ENCODE measurements at regions not wholly inside any gene's neighbourhood (a gene's known extent, or its start where the extent isn't known, plus 50 kb on each side); places are given as distances from the start of the nearest gene placed in this dataset.

GRCh38 chr2:239506961-239507360, 106.1 kb upstream of the HDAC4 start:
- ChIA-PET POLR2A (no interaction called here), CTCF (interaction anchor here (0.8 to 2.4 kb wide), 2 partner anchors 11 to 45 kb away, joined by 3 to 12 read pairs; no protein-coding TSS in a partner anchor)
- no peak for DNase-seq (ENCODE audit: extremely low spot score)
- TF ChIP-seq CTCF (IDR thresholded peaks at IDR 0.05; ENCODE audit: control extremely low read depth, extremely low read depth, low read depth, missing control alignments): no peak

DNA sequence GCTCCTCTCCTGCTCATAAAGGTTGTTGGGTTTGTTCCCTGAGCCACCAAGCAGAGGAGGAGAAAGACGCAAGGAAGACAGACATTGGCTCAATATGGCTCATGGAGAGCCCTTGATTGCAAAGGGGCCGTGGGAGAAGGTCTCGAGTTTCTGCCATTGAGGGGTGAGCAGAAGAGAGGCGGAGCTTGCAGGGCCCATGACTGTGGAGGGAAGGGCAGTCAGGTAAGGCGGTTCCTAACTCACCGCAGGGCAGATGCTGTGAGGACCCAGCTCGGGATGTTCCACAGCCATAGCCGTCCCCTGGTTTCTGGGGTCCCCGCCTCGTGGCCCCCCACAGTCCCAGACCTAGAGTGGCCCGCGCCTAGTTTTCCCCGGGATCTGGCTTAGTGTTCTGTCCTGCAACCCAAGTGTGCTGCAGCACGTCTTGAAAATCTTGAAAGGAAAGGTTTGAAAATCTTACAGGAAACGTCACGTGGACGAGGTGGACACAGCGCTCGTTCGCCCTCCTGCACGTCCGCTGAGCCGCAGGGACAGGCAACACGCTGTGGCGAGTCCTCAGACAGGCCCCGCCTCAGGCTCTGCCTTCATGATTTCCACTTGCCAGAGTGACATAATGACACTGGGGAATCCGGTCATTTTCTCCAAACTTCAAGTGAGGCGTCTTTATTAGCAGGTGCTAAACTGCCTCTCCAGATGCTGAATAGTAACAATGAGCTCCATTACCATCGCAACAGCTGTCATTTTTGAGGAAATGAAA, 105.5 kb upstream of the HDAC4 start:
- DNase-seq (ENCODE audit: extremely low spot score): no peak
- POLR2A ChIA-PET: no interaction called here
- CTCF ChIA-PET: interaction anchor here (2.4 kb wide), 1 partner anchor 12 kb away, joined by 12 read pairs; no protein-coding TSS in a partner anchor
- TF ChIP-seq CTCF (IDR thresholded peaks at IDR 0.05; ENCODE audit: control extremely low read depth, extremely low read depth, low read depth, missing control alignments): no peak

- ChIA-PET POLR2A (no interaction called here), CTCF (no interaction called here)
- DNase-seq (ENCODE audit: extremely low spot score): no peak
- no peak for TF ChIP-seq CTCF (IDR thresholded peaks at IDR 0.05; ENCODE audit: control extremely low read depth, extremely low read depth, low read depth, missing control alignments)
These were observed 103.9 kb upstream of the HDAC4 start for GRCh38 chr2:239504643-239505235.

DNA sequence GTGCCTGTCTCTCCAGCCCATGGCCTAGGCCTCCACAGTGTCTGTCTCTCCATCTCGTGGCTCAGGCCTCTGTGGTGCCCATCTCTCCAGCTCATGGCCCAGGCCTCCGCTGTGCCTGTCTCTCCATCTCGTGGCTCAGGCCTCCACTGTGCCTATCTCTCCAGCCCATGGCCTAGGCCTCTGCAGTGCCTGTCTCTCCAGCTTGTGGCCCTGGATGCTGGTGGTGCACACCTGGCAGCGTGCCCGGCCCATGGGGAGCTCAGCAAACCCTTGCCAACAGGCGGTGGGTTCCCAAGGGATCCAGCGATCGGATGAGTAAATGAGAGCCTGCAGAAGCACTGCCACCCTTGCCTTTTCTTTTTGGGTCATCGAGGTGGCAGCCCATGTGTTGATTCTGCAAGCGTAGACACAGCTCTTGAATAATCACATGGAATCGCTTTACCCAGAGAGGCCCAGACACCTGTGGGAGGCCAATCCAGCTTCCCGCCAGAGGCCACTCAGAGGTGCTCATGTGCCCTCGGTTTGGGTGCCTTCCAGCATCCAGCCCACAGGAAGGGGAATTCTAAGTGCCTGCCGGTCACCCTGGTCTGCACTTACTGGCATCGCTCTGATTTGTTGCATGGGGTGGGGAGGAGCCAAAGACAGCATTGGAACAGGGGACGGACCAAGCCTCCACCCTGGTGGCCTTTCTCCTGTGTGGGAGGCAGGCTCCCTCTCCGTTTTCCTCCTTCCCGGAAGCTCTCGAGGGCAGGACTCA, 101.8 kb upstream of the HDAC4 start:
- ChIA-PET CTCF (no interaction called here), POLR2A (no interaction called here)
- DNase-seq (ENCODE audit: extremely low spot score): no peak
- no peak for TF ChIP-seq CTCF (IDR thresholded peaks at IDR 0.05; ENCODE audit: control extremely low read depth, extremely low read depth, low read depth, missing control alignments)

- TF ChIP-seq CTCF (IDR thresholded peaks at IDR 0.05; ENCODE audit: control extremely low read depth, extremely low read depth, low read depth, missing control alignments): no peak
- ChIA-PET POLR2A (no interaction called here), CTCF (interaction anchor here (1.3 kb wide), 1 partner anchor 19 kb away, joined by 3 read pairs; no protein-coding TSS in a partner anchor)
- no peak for DNase-seq (ENCODE audit: extremely low spot score)
These were observed 100.0 kb upstream of the HDAC4 start for GRCh38 chr2:239500574-239501550.

All from GM10248 (cell line).